GM08714 (cell line): ENCODE measurements at regions not wholly inside any gene's neighbourhood (a gene's known extent, or its start where the extent isn't known, plus 50 kb on each side); places are given as distances from the start of the nearest gene placed in this dataset.
"Not testable (repeated sequence)": the region's sequence is repeated elsewhere in the genome, so short reads cannot be mapped to it uniquely, and the experiment has no call there.

Experiments used
- H3K4me3 ChIP-seq: fragments of 200-500 bp; sonication (Bioruptor generic); 2 replicates; pipeline ENCODE4 v1.5.1; 2014; ENCODE audit warnings: mild to moderate bottlenecking, low read length, inconsistent platforms
- ZNF274 ChIP-seq: IDR thresholded peaks from 2 replicates; pipeline ENCODE4 v1.6.1; 2012; ENCODE audit warnings: mild to moderate bottlenecking, low read depth, low read length

GRCh38 chrX:5380426-5380825 is 848.2 kb downstream of the NLGN4X start:
- no peak for TF ChIP-seq ZNF274
- H3K4me3 ChIP-seq, result no peak overlapping the region

GRCh38 chrX:5341902-5342301 is 886.8 kb downstream of the NLGN4X start:
- no peak overlapping the region for H3K4me3 ChIP-seq
- no peak for TF ChIP-seq ZNF274

DNA sequence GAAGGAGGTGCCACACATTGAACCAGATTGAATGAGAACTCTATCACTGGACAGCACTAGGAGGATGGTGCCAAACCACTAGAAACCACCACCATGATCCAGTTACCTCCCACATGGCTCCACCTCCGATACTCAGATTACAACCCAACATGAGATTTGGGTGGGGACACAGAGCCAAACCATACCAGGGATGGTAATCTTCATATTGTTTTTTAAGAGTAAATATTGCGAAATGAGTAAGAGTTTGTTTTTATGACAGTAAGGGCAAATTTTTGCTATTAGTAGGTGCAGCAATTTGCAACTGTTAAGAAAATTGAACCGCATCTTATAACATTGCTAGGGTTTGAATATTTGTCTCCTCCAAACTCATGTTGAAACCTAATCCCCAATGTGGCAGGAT is 891.5 kb downstream of the NLGN4X start:
- no peak for TF ChIP-seq ZNF274
- no peak overlapping the region for H3K4me3 ChIP-seq

- no peak for TF ChIP-seq ZNF274
- H3K4me3 ChIP-seq, result no peak overlapping the region
These were observed 904.1 kb downstream of the NLGN4X start for GRCh38 chrX:5324546-5324945.

DNA sequence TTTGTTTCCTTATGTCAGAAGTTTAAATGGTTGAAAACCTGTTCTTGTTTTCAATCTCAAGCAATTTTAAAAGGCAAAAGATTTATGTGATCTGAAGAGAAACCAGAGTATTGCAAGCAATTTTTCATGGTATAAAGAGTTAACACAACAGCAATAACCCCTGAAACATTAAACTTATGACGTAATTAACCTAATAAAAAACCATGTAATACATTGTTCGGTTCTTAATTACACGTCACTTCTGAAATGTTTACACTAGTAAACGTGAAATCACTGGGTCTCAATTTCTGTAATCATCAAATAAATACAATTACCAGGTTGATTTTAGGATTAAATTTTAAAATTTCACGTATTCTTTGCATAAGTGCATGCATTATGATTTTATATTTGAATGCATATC is 914.5 kb downstream of the NLGN4X start:
- TF ChIP-seq ZNF274, result no peak
- no peak overlapping the region for H3K4me3 ChIP-seq

- TF ChIP-seq ZNF274, result no peak
- no peak overlapping the region for H3K4me3 ChIP-seq
These were observed 921.3 kb downstream of the NLGN4X start for GRCh38 chrX:5307416-5307815.

GRCh38 chrX:5306654-5307121 is 922.0 kb downstream of the NLGN4X start:
- no peak for TF ChIP-seq ZNF274
- H3K4me3 ChIP-seq, result no peak overlapping the region

DNA sequence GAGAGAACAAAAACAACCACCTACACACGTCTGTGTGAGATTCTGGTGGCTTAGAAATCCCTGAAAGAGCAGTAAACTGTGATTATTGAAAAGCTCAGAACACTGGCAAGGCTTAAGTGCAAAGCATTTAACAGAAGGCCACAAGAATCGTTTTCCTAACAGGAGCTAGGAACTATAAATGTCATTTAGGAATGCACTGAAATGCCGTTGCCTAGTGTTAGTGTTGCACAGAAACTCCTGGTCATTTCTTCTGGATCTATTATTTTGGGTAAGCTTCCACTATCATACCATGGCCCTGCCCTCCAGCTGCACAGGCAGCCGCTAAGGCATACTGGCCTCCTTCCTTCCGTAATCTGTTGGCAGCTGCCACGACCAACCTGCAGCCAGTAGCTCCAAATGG is 923.2 kb downstream of the NLGN4X start:
- no peak for TF ChIP-seq ZNF274
- no peak overlapping the region for H3K4me3 ChIP-seq

- H3K4me3 ChIP-seq, result no peak overlapping the region
- no peak for TF ChIP-seq ZNF274
These were observed 933.7 kb downstream of the NLGN4X start for GRCh38 chrX:5295004-5295403.

DNA sequence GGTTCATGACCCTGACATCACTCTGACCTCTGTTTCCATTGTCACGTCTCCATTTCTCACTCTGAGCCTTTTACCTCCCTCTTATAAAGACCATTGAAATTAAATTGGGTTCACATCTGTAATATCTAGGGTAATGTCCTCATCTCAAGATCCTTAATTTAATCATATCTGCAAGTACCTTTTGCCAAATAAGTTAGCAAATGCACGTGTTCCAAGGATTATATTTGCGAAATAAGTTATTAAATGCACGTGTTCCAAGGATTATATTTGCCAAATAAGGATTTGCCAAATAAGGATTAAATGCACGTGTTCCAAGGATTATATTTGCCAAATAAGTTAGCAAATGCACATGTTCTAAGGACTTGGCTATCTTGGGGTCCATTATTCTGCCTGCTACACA is 938.0 kb downstream of the NLGN4X start:
- no peak for TF ChIP-seq ZNF274
- H3K4me3 ChIP-seq, result no peak overlapping the region

DNA sequence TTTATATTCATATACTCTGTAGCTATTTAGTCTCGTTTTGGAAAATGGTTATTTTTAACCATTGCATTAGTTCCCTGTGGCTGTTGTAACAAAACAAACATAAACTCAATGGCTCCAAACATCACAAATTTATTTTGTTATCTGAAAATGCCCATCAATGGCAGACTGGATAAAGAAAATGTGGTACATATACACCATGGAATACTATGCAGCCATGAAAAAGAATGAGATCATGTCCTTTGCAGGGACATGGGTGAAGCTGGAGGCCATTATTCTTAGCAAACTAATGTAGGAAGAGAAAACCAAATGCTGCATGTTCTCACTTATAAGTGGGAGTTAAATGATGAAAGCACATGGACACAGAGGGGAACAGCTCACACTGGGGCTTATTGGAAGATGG is 938.7 kb downstream of the NLGN4X start:
- H3K4me3 ChIP-seq, result not testable (repeated sequence)

DNA sequence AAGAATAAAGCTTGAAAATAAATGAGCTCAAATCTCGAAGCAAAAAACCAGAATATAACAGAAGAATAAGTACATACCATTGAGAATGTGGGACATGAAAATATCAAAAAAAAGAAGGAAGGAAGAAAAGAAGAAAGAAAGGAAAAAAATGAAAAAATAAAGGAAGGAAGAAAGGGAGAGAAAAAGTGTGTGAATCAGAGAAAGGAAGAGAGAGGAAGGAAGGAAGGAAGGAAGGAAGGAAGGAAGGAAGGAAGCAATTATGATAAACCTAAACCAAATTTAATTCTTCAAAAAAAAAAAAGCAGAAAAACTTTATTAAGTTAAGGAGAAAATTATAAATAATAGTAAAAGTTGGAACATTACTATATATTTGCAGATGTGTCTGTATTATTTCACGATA is 949.8 kb downstream of the NLGN4X start:
- H3K4me3 ChIP-seq, result no peak overlapping the region
- TF ChIP-seq ZNF274, result no peak

- H3K4me3 ChIP-seq, result no peak overlapping the region
- no peak for TF ChIP-seq ZNF274
These were observed 963.3 kb downstream of the NLGN4X start for GRCh38 chrX:5265324-5265850.

DNA sequence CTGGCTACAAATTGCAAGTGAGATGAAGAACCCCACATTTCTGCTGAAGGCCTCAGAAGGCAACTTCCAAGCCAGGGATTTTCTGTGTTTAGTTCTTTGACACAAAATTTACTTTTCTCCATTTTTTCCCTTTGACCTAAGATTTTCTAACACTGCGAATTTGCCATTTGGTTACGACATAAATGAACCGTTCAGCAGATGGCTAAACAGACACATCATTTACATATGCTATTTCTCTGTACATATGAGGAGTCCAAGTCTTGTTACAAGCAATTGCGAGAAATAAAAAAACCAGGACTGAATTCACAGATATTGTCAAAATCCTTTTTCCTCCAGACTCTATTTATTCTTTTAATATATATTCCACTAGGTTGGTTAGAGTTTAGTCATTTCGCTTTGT is 978.6 kb downstream of the NLGN4X start:
- no peak for TF ChIP-seq ZNF274
- no peak overlapping the region for H3K4me3 ChIP-seq

GRCh38 chrX:5242091-5242790 is 986.4 kb downstream of the NLGN4X start:
- H3K4me3 ChIP-seq, result no peak overlapping the region
- TF ChIP-seq ZNF274, result no peak

- no peak for TF ChIP-seq ZNF274
- H3K4me3 ChIP-seq, result no peak overlapping the region
These were observed 991.9 kb downstream of the NLGN4X start for GRCh38 chrX:5236749-5237148.
